GM19099 (cell line): ENCODE measurements at regions not wholly inside any gene's neighbourhood (a gene's known extent, or its start where the extent isn't known, plus 50 kb on each side); places are given as distances from the start of the nearest gene placed in this dataset.

Experiments used
- POLR2A ChIP-seq: IDR thresholded peaks from 3 replicates; pipeline ENCODE4 v1.6.1; 2011; ENCODE audit warnings: low read depth; ENCODE audit not compliant: insufficient read length; ENCODE audit errors: extremely low read depth

- TF ChIP-seq POLR2A, result no peak
These were observed 506.5 kb upstream of the TBL1XR1 start for GRCh38 chr3:177703788-177704187.

DNA sequence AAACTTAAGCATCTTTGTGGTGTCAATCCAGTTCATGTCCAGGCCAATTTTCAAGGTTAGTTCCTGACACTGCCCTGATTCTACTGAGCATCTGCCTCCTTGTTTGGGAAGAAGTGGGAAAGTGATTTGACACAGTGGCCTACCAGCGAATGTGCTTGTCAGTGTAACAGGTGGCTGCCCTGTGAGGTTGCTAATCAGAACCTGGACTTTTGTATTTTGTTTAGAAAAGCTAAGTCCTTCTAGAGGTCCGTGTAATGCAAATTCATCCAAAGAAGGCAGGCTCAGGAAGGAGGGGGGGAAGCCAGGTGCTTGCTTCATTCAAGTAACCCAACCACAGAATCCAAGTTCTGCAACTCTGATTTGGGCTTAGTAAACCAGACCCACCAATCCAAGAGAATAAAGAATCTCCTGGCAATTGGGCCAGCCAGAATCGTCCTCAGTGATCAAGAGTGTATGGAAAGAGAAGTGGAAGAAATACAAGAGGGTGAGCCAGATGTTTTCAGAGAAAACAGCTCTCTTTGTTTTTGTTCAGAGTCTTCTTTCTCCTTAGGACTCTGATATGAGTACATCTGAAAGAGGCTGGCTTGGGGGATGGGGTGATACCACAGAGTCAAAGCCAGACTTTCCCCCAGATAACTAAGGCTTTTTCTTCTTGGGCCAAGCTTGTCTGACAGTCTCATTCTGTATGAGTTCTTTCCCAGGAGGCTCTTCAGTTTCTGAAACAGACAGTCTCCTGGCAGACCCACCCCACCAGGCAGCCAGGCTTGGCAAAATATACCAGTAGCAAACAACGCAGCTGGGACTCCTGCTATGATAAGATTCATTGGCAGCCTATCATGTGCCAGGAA is 508.9 kb upstream of the TBL1XR1 start:
- TF ChIP-seq POLR2A, result no peak

- TF ChIP-seq POLR2A, result no peak
These were observed 513.2 kb upstream of the TBL1XR1 start for GRCh38 chr3:177710506-177710905.

GRCh38 chr3:177711637-177712036 is 514.4 kb upstream of the TBL1XR1 start:
- TF ChIP-seq POLR2A, result no peak

DNA sequence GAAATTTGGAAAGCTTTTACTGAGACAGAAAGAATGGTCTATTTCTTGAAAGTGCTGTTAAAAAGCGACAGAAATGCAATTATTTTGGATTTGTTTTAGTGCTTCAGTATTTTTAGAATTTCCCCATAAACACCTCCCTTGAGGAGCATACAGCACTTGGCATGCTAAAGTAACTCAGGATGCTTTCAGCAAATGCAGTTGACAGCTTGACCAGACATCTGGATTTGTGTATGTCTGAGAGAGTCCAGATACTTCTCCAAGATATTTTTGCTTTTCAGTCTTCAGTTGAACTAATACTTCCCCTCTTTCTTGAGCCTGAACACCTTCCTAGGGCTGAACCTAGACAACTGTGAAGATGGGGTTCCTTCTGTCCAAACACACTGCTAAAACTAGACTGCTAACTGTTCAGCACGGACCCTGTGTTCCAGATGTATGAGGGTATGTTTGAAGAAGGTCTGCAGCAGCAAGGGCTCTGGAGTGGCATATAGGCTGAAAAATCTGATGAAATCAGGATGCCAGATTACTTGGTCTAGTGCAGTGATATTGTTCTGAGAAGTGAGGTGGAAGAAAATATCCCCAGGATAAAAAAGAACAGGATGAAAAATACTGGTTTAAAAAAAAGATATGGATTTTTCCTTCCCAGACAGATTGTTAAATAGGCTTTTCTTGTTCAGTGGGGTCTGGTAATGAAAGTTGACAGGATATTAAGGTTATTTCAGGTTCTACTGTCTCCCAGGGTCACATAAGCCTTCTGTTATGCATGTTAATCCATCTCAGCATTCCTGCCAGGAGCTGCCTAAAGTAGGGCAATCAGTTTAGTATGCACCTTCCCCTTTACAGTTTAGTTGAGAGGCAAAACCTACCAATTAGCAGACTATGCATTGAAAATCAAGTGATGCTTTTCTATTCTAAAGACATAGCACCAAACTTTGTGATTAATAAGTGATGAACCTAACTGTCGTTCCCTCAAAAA is 516.9 kb upstream of the TBL1XR1 start:
- no peak for TF ChIP-seq POLR2A

GRCh38 chr3:177714945-177715344 is 517.7 kb upstream of the TBL1XR1 start:
- no peak for TF ChIP-seq POLR2A

GRCh38 chr3:177715980-177716379 is 518.7 kb upstream of the TBL1XR1 start:
- TF ChIP-seq POLR2A, result no peak

GRCh38 chr3:177721864-177722785 is 524.8 kb upstream of the TBL1XR1 start:
- no peak for TF ChIP-seq POLR2A

DNA sequence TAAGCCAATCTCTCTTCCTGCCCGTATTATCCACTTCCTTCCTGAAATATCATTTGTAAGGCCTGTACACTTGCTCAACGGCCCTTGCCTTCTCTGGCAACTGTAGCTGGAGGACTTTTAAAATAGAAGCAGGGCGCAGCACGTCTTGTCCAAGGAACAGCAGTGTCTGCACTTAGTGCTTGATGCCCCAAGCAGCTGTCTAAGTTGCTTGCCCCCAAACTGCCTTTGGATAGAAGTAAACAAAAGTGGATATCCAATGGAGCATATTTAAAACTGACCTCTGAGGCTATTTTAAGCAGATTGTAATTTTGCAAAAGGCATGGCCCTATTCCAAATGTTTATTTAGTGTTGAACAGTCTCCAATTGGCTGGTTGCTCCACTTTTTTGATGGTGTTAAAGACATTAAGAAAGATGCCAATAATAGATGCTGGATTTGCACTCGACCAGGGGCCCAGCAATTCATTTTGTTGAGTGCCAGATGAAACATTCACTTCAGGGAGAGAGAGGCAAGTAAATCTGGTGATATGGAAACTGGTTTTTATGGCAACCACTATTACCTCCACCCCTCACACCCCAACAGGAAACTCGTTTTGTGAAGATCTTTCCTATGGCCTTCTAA is 526.8 kb upstream of the TBL1XR1 start:
- TF ChIP-seq POLR2A, result no peak

DNA sequence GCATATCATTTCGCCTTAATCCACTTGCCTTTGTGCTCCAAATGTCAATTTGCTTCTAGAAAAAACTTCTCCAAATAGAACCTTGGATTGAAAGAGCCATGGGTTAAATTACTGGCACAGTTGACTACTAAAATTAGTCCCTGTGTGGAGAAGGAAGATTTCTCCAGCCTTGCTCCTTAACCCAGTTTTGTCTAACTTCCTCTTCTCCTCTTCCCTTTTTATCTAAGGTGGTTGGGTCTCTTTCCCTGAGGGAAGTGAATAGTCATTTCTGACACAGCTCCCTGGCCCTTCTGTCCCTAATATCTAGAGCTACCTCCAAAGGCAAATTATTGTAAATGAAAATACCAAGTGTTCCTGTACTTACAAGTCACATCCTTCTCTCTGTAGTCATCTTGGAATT is 527.9 kb upstream of the TBL1XR1 start:
- TF ChIP-seq POLR2A, result no peak

DNA sequence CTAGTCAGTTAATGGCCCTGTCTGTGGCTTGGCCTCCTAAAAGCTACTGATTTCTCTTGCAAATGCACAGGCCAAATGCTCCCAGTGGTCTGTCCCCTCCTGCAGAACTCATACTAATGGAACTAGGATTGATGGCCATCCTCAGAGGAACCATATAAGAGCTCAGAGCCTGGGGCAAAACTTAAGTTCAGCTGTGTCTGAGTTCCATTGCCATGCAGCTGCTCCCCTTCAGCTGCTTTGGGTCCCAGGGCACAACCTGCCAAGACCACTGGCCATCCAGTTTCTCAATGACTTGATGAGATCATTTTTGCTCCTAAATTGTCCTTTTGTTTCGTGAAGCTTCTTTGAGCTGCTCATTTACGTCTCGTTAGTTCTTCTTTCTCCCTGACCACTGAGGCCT is 529.5 kb upstream of the TBL1XR1 start:
- TF ChIP-seq POLR2A, result no peak

- TF ChIP-seq POLR2A, result no peak
These were observed 532.8 kb upstream of the TBL1XR1 start for GRCh38 chr3:177729956-177730681.

- no peak for TF ChIP-seq POLR2A
These were observed 533.5 kb upstream of the TBL1XR1 start for GRCh38 chr3:177730814-177731213.
